Central memory CD8-positive, alpha-beta T cell (primary cell): ENCODE measurements at regions not wholly inside any gene's neighbourhood (a gene's known extent, or its start where the extent isn't known, plus 50 kb on each side); places are given as distances from the start of the nearest gene placed in this dataset.

Experiments
- ATAC-seq: fragments of 150-1000 bp; cut with Tn5 transposase; replicated peaks from 2 replicates; pipeline ENCODE4 v1.10.0; 2022; ENCODE audit warnings: mild to moderate bottlenecking, moderate FRiP score, moderate number of reproducible peaks; ENCODE audit not compliant: poor library complexity, severe bottlenecking; ENCODE audit errors: extremely low read depth
- DNase-seq, 2 donors: peaks; one replicate each; pipeline ENCODE4 v3.0.0; 2021; ENCODE audit warnings: low spot score in 2 of 2
- H3K27ac Mint-ChIP-seq: one replicate; pipeline ENCODE4 v1.8.0; 2022; ENCODE audit warnings: low read depth, mild to moderate bottlenecking, moderate library complexity, mixed read lengths
- H3K27me3 Mint-ChIP-seq: one replicate; pipeline ENCODE4 v1.8.0; 2022; ENCODE audit warnings: mixed read lengths
- H3K36me3 Mint-ChIP-seq: one replicate; pipeline ENCODE4 v1.8.0; 2022; ENCODE audit warnings: mild to moderate bottlenecking, moderate library complexity, mixed read lengths; ENCODE audit not compliant: insufficient read depth
- H3K4me1 Mint-ChIP-seq: one replicate; pipeline ENCODE4 v1.8.0; 2022; ENCODE audit warnings: mixed read lengths
- H3K4me3 Mint-ChIP-seq: one replicate; pipeline ENCODE4 v1.8.0; 2022; ENCODE audit warnings: mild to moderate bottlenecking, moderate library complexity, mixed read lengths
- H3K9me3 Mint-ChIP-seq: one replicate; pipeline ENCODE4 v1.8.0; 2022; ENCODE audit warnings: mixed read lengths

GRCh38 chrX:25295466-25295865 is 279.7 kb upstream of the ARX start:
- no peak overlapping the region for H3K27ac Mint-ChIP-seq
- H3K27me3 Mint-ChIP-seq = no peaks in the 10 kb centered on the region
- H3K4me3 Mint-ChIP-seq = no peak overlapping the region
- no peaks in the 10 kb centered on the region for H3K9me3 Mint-ChIP-seq
- ATAC-seq = no peak
- no peaks in the 10 kb centered on the region for H3K4me1 Mint-ChIP-seq
- DNase-seq = no peak
- peaks cover 2% of the 10 kb centered on the region for H3K36me3 Mint-ChIP-seq

DNA sequence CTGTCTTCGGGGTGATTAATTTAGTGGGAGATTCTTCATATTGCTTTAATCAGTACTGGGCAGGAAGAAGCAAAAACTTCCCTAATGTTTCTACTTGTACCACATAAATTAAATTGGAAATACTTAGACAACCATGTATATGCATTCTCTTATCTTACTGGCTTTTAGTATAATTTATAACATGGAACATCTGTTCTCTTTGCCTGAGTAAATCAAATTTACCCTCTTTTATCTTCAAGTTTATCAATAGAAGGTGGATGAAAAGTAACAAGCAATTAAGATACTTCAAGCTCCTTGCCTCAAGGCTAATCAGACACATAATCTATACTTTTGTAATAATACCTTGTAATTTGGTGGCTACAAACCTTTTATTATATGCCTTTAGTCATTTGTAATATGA is 274.4 kb upstream of the ARX start:
- H3K4me3 Mint-ChIP-seq = no peak overlapping the region
- no peak for DNase-seq
- ATAC-seq = no peak
- no peak overlapping the region for H3K27ac Mint-ChIP-seq
- H3K27me3 Mint-ChIP-seq = no peaks in the 10 kb centered on the region
- no peaks in the 10 kb centered on the region for H3K4me1 Mint-ChIP-seq
- H3K9me3 Mint-ChIP-seq = no peaks in the 10 kb centered on the region
- H3K36me3 Mint-ChIP-seq = peaks cover 2% of the 10 kb centered on the region

- H3K4me3 Mint-ChIP-seq = no peak overlapping the region
- no peaks in the 10 kb centered on the region for H3K27me3 Mint-ChIP-seq
- peaks cover 2% of the 10 kb centered on the region for H3K36me3 Mint-ChIP-seq
- ATAC-seq = no peak
- H3K27ac Mint-ChIP-seq = no peak overlapping the region
- H3K4me1 Mint-ChIP-seq = no peaks in the 10 kb centered on the region
- no peaks in the 10 kb centered on the region for H3K9me3 Mint-ChIP-seq
- DNase-seq = no peak
These were observed 272.9 kb upstream of the ARX start for GRCh38 chrX:25288676-25289075.

DNA sequence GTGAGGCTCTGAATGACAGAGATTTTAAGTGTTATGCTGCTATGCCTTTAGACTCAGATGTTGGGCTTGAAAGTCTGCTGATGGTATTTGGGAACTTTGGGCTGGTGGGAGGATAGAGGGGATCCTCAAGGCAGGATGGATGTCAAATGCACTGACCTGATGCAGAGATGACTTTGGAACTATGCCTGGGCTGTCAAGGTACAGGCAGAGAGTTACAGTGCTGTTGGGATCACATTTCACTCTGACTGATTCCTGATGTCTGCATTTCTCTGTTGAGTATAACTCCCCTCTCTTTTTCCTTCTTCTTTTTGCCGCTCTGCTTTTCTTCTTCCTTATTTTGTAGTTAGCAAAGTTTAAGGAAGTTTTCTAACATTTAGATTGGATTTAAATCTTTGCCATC is 271.8 kb upstream of the ARX start:
- DNase-seq (no peak), ATAC-seq (no peak)
- H3K36me3 Mint-ChIP-seq = peaks cover 2% of the 10 kb centered on the region
- H3K4me1 Mint-ChIP-seq = no peaks in the 10 kb centered on the region
- H3K27ac Mint-ChIP-seq = no peak overlapping the region
- H3K9me3 Mint-ChIP-seq = no peaks in the 10 kb centered on the region
- H3K4me3 Mint-ChIP-seq = no peak overlapping the region
- no peaks in the 10 kb centered on the region for H3K27me3 Mint-ChIP-seq

- Mint-ChIP-seq H3K4me1 (no peaks in the 10 kb centered on the region), H3K27me3 (no peaks in the 10 kb centered on the region), H3K36me3 (no peaks in the 10 kb centered on the region), H3K27ac (no peak overlapping the region), H3K9me3 (no peaks in the 10 kb centered on the region), H3K4me3 (no peak overlapping the region)
- DNase-seq = no peak
- ATAC-seq = no peak
These were observed 269.8 kb upstream of the ARX start for GRCh38 chrX:25285598-25285997.

GRCh38 chrX:25279510-25279909 is 263.7 kb upstream of the ARX start:
- DNase-seq = no peak
- Mint-ChIP-seq H3K4me3 (no peak overlapping the region), H3K4me1 (no peaks in the 10 kb centered on the region), H3K27me3 (no peaks in the 10 kb centered on the region), H3K36me3 (no peaks in the 10 kb centered on the region), H3K27ac (no peak overlapping the region), H3K9me3 (no peaks in the 10 kb centered on the region)
- no peak for ATAC-seq

DNA sequence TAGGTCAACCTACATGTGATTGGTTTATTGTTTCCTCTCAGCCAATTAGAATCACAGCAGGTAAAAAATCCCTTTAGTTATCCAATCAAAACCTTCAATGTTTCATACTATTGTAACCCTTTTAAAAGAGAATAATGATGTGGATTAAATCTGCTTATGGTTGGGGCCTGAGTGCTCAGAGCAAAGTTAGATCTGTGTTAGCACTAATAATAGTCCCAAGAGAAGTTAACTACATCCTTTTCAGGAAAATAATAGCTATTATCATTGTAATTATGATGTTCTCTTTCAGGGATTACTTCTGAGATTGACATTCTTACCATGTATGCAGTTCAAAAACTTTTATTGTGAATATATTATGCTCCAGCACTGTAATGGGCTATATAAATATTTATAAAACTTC is 262.6 kb upstream of the ARX start:
- H3K27me3 Mint-ChIP-seq = no peaks in the 10 kb centered on the region
- H3K9me3 Mint-ChIP-seq = no peaks in the 10 kb centered on the region
- H3K27ac Mint-ChIP-seq = no peak overlapping the region
- no peaks in the 10 kb centered on the region for H3K4me1 Mint-ChIP-seq
- no peak for DNase-seq
- no peak for ATAC-seq
- no peaks in the 10 kb centered on the region for H3K36me3 Mint-ChIP-seq
- no peak overlapping the region for H3K4me3 Mint-ChIP-seq

DNA sequence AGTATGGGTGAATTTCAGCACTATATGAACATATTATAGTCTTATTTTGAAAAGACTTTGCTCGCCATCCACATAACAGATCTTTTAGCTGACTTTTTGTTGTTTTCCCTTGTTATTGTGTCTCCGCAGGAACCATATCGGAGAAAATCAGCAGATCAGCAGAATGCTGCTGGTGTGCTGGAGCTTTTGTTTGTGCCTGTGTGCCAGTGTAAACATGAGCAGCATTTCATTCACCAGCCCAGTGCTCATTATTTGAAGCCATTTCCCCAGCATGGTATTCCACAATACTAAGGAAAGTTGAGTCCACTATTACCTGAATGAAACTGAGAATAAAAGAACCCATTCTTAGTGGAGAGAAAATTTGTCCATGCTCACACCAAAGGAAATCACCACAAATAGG is 261.8 kb upstream of the ARX start:
- DNase-seq (no peak), ATAC-seq (no peak)
- Mint-ChIP-seq H3K36me3 (no peaks in the 10 kb centered on the region), H3K4me1 (no peaks in the 10 kb centered on the region), H3K27me3 (no peaks in the 10 kb centered on the region), H3K27ac (no peak overlapping the region), H3K4me3 (no peak overlapping the region), H3K9me3 (no peaks in the 10 kb centered on the region)

- no peaks in the 10 kb centered on the region for H3K4me1 Mint-ChIP-seq
- no peak for DNase-seq
These were observed 259.4 kb upstream of the ARX start for GRCh38 chrX:25275159-25275558.

GRCh38 chrX:25241461-25241860 is 225.7 kb upstream of the ARX start:
- no peaks in the 10 kb centered on the region for H3K36me3 Mint-ChIP-seq
- DNase-seq = no peak
- H3K4me1 Mint-ChIP-seq = no peaks in the 10 kb centered on the region
- no peak overlapping the region for H3K27ac Mint-ChIP-seq
- H3K27me3 Mint-ChIP-seq = no peaks in the 10 kb centered on the region
- no peak overlapping the region for H3K4me3 Mint-ChIP-seq
- ATAC-seq = no peak
- H3K9me3 Mint-ChIP-seq = no peaks in the 10 kb centered on the region

More at GRCh38 chrX:25275159-25275558, 259.4 kb upstream of the ARX start:
- H3K4me3 Mint-ChIP-seq = no peak overlapping the region
- no peaks in the 10 kb centered on the region for H3K36me3 Mint-ChIP-seq
- ATAC-seq = no peak
- no peaks in the 10 kb centered on the region for H3K27me3 Mint-ChIP-seq
- no peak overlapping the region for H3K27ac Mint-ChIP-seq
- H3K9me3 Mint-ChIP-seq = no peaks in the 10 kb centered on the region

GRCh38 chrX:25226151-25226550 is 210.4 kb upstream of the ARX start:
- Mint-ChIP-seq H3K36me3 (no peaks in the 10 kb centered on the region), H3K9me3 (no peaks in the 10 kb centered on the region), H3K27me3 (no peaks in the 10 kb centered on the region), H3K4me3 (no peak overlapping the region), H3K27ac (no peak overlapping the region), H3K4me1 (no peaks in the 10 kb centered on the region)
- ATAC-seq (no peak), DNase-seq (no peak)

- H3K27ac Mint-ChIP-seq = no peak overlapping the region
- H3K4me1 Mint-ChIP-seq = no peaks in the 10 kb centered on the region
- no peak for ATAC-seq
- H3K36me3 Mint-ChIP-seq = no peaks in the 10 kb centered on the region
- DNase-seq = no peak
- H3K27me3 Mint-ChIP-seq = no peaks in the 10 kb centered on the region
- H3K4me3 Mint-ChIP-seq = no peak overlapping the region
- H3K9me3 Mint-ChIP-seq = no peaks in the 10 kb centered on the region
These were observed 203.7 kb upstream of the ARX start for GRCh38 chrX:25219480-25219879.

GRCh38 chrX:25213611-25214010 is 197.8 kb upstream of the ARX start:
- ATAC-seq = no peak
- Mint-ChIP-seq H3K36me3 (no peaks in the 10 kb centered on the region), H3K27ac (no peak overlapping the region), H3K27me3 (no peaks in the 10 kb centered on the region), H3K9me3 (no peaks in the 10 kb centered on the region), H3K4me1 (no peaks in the 10 kb centered on the region), H3K4me3 (no peak overlapping the region)
- DNase-seq = no peak

DNA sequence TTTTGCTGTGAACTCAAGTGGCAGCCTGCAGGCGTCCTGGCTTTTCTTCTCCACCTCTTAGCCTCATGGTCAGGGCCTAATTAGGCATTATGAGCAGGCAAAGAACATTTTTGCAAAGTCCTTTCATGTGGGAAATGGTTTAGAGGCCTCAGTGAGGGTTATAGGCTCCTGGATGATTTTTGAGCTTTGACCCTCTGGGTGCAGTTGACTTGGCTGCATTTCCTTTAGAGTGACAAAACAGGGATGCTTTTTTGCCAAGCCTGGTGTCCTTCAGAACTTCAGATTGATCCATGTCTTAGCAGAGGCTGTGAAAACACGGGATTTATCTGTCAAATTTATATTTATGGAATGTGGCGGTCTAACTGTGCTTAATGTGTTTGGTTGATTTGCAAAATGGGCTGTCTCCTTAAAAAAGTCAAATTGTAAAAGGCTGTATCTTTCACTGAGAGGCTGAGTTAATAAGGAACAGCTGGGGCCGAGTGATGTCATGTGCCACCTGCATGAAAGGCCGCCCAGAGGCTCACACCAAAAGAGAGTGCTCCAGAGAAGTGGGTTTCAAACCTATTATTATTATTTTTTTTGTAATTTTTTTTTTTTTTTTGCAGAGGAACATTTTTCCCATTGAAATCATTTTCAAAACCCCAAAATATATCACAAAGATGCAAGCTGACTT is 192.2 kb upstream of the ARX start:
- no peaks in the 10 kb centered on the region for H3K4me1 Mint-ChIP-seq
- no peak overlapping the region for H3K4me3 Mint-ChIP-seq
- H3K27me3 Mint-ChIP-seq = no peaks in the 10 kb centered on the region
- H3K9me3 Mint-ChIP-seq = no peaks in the 10 kb centered on the region
- DNase-seq = no peak
- no peak for ATAC-seq
- no peak overlapping the region for H3K27ac Mint-ChIP-seq
- H3K36me3 Mint-ChIP-seq = no peaks in the 10 kb centered on the region
